ENCODE measurements at regions not wholly inside any gene's neighbourhood (a gene's known extent, or its start where the extent isn't known, plus 50 kb on each side); places are given as distances from the start of the nearest gene placed in this dataset.

DNA sequence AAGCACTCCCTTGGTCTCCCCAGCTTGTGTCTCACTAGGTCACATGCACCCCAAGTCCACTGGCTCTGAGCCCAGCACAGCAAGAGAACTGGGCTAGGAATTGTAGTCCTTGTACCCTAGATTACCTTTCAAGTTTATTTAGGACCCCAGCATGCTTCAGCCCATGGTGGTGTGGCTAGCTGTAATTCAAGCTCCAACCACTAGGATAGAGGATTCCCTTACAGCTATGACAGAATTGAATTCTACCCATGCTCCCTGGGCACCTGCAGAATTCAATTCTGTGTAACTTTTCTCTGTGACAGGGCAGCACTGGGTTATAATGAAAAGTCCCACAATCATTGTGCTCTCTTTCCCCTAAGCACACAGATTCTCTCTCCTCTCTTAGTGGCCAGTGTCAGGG, 253.8 kb upstream of the DMD start:
- DNase-seq (ENCODE audit: low spot score), result no peak

DNA sequence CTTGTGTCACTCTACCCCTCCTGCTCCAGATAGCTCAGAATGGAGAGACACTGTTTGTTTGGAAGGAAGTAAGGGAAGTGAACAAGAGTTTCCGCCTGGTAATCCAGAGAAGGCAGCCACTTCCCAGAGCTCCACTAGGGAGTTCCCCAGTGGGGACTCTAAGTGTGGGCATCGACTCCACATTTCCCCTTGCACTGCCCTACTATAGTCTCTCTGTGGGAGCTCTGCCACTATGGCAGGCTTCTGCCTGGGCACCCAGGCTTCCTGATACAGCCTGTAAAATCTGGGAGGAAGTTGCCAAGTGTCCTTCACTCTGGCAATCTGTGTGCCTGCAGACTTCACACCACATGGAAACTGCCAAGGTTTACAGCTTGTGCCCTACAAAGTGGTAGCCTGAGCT, 245.8 kb upstream of the DMD start:
- no peak for DNase-seq (ENCODE audit: low spot score)

DNA sequence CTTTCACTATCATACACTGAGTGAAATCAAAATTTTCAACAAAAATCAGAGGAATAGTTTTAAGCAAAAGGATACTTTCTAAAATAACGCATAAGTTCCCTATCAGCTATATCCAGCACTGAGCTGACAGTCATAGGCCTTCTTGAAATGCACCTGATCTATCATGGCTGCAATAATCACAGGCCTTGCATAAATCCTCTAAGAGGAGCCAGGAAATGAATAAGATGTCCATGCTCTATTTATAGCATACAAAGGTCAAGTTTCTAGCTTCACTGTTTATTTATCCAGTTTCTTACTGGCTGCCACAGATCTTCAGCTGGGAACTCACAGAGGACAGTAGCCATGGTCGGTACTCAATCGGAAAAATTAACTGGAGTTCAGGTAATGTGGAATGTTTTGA, 235.9 kb upstream of the DMD start:
- no peak for DNase-seq (ENCODE audit: low spot score)

DNA sequence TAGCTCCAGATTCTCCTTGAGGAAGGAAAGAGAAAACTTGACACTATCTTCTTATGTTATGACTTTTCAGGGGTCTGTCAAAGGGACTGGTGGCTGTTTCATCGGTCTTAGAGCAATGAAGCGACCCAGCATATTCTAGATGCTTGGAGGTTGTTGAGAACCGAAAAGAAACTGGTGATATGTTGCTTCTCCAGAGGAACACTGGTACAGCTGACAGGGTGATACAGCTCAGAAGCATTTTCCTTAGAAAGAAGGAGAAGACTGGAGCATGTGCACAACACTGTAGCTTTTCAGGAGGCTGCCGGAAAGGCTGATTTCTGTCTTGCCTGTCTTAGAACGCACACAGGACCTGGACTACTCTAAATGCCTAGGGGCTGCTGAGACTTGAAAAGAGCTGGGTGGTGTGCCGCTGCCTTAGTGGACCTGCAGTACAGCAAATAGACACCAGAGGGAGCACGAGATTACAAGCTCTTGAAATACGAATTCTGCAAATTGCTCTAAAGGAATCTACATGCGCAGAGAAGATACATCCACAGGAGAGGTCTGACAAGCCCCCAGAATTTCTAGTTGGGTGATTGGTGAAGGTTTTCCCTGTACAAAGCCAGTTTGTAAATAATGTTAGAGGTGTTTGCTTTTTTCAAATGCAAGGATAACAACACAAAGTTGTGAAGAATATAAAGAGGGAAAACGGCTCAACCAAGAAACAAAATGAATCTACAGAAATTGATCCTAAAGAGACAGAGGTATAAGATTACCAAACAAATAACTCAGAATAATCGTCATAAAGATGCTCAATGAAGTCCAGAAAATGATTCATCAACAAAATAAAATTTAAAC, 223.1 kb upstream of the DMD start:
- DNase-seq (ENCODE audit: low spot score), result peak; percentile 1

GRCh38 chrX:33416273-33416805, 205.0 kb upstream of the DMD start:
- DNase-seq (ENCODE audit: low spot score), result no peak

GRCh38 chrX:33415459-33415858, 204.1 kb upstream of the DMD start:
- no peak for DNase-seq (ENCODE audit: low spot score)

DNA sequence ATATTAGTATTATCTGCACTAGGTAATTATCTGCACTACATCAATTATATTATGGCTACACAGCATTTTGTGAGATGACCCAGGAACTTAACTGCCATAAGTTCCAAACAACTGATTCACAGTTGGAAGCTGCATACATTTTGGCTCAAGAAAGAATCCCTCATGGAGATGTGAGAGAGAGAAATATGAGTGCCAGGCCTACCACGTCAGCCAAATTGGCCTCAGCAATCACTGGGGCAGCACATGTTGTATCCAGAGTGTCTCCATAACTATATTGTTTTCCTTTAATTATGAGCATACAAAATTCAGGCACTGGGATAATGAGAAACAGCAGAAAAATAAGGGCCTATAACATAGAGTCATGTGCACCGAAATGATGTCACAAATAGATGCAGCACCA, 174.2 kb upstream of the DMD start:
- no peak for DNase-seq (ENCODE audit: low spot score)

DNA sequence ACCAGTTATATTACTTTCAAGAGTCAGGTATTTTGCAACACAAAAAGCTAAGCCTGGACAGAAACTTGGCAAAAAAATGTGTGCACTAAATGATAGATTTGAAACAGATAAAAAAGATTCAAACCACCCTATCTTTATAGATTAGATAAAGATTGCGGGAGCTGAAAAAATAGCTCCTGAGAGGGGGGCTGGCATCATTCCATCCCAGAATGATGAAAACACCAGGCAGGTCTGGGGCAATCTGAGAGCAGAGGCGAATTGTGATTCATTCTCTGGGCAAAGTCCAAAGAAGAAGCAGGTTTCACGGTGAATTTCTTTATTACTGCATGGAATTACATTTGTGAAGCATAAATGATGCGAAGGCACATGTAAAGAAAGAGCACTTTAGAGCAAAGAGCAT, 168.5 kb upstream of the DMD start:
- no peak for DNase-seq (ENCODE audit: low spot score)

GRCh38 chrX:33357606-33358005, 146.3 kb upstream of the DMD start:
- no peak for DNase-seq (ENCODE audit: low spot score)

GRCh38 chrX:33339219-33339618, 127.9 kb upstream of the DMD start:
- no peak for DNase-seq (ENCODE audit: low spot score)

DNA sequence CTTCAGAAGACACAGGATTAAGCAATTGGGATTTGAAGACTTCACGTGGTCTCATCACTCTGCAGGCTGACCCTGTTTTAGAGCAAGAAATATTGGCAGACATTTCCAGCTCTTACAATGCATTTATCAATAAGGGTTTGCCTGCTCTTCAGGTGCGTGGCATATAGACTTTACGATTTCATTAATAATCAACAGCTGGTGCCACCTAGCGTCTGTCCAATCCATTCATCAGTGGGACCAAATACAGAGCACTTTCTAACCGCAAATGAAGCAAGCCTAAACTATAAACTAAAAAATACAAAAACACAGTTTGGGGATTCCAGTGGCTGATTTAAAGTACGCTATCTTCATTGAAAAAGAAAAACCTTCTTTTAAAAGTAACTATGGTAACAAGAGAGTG, 125.4 kb upstream of the DMD start:
- DNase-seq (ENCODE audit: low spot score), result no peak

- DNase-seq (ENCODE audit: low spot score), result no peak
These were observed 121.9 kb upstream of the DMD start for GRCh38 chrX:33333271-33333670.

- DNase-seq (ENCODE audit: low spot score), result no peak
These were observed 119.4 kb upstream of the DMD start for GRCh38 chrX:33330798-33331197.

- DNase-seq (ENCODE audit: low spot score), result no peak
These were observed 112.8 kb upstream of the DMD start for GRCh38 chrX:33324099-33324498.

DNA sequence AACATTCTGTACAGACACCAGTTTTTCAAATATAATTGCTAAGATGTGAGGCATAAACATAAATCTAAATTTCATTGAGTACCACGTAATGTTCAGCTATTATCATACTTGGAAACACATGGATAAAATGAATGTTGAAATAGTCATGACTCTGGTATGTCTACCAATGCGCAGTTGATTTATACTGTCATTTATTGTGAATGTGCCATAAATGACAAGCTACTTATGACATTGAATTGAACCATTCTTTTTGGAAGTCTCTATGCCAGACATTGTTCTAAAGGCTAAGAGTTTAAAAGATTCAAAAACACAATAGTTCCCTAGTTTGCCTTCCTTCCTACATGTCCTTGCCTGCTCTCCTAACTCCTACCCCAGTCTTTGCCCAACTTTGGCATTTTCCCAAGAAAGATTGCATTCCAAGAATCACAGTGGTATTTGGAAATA, 96.6 kb upstream of the DMD start:
- DNase-seq (ENCODE audit: low spot score), result no peak

DNA sequence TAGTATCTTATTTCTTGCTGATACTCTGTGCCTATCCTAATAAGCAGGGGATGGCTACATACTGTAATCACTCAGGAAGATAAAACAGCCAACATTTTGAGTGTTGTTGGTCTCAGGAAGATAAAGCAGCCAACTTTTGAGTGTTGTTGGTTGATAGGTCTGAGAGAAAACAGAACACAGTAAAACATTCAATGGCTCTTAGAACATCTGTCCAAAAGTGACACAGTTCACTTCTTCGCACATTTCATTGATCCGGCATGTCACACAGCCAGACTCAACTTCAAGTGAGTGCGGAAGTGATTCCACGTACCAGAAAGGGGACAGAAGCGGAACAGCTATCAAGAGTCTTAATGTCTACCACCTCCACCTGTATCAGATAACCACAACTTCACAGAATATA, 87.3 kb upstream of the DMD start:
- no peak for DNase-seq (ENCODE audit: low spot score)

GRCh38 chrX:33285550-33285949, 74.2 kb upstream of the DMD start:
- DNase-seq (ENCODE audit: low spot score), result no peak

DNA sequence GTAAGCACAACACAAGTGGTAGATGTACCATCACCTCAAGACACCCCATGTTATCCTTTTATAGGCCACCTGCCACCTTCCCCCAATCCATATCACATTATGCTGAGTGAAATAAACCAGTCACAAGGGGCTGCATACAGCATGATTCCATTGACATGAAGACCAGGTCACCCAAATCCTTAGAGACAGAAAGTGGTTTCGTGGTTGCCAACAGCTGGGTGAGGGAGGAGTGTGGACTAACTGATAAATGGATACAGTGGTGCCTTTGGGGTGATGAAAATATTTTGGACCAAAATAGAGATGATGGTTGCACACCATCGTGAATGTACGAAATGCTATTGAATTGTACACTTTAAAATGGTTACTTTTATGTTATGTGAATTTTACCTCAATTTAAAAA, 65.7 kb upstream of the DMD start:
- DNase-seq (ENCODE audit: low spot score), result no peak

DNA sequence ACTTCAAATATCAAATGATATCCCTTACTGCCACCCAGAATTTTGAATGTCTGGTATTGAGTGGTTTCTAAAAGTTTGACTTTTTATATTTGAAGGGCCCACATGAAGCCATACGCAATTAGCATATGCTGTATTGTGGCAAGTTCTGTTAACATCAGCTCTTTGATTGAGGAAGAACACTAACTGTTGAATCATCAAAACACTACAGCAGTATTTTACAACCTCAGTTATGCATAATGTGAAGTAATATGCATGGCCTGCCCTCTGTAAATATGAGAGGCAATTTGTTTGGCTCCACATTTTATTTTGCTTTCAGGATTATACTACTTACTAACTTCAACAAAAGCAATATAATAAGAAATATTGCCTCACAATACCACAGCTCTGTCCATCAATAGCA, 62.2 kb upstream of the DMD start:
- DNase-seq (ENCODE audit: low spot score), result no peak

GRCh38 chrX:33272986-33273385, 61.6 kb upstream of the DMD start:
- no peak for DNase-seq (ENCODE audit: low spot score)
